ENCODE measurements at regions not wholly inside any gene's neighbourhood (a gene's known extent, or its start where the extent isn't known, plus 50 kb on each side); places are given as distances from the start of the nearest gene placed in this dataset.
A peak's percentile ranks its signal among the peaks of the same experiment; 100 is the strongest.

DNA sequence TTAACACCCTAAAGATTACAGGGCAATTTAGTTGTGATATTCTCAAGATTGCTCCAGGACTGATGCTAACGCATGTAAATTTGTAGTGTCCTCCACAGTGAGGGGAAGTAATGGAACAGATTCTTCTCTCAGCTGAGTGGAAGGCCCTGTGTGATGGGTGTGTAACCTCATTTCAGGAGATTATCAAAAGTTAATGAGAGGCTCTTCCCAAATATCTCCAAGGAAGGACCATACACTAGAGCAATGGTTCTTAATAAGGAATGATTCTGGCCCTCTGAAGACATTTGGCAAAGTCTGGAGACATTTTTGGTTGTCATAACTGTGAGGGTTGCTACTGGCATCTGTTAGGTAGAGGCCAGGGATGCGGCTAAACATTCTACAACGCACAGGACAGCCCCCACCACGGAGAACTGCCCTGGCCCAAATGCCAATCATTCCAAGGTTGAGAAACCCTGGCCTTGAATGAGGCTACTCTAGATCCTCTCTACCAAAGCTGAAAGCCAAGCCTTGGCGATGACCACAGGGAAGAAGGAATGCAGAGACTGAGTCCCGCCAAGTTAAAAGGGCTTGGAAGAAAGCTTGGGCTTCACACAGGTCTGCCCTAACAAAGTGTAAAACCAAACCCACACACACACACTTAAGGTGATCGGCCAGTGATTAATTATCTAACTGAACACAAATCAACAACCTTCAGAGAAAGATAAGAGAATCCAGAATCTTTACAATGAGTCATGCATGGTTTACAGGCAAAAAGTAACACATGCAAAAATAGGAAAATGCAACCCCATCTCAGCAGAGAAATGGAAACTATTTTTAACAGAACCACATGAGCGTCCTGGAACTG lies 135.8 kb downstream of the SYF2 start:
- Histone ChIP-seq H3K4me2 (ENCODE audit: extremely low read depth, insufficient read depth, low read length) (no peak overlapping the region), H2AFZ (ENCODE audit: low read length) (no peak overlapping the region), H3K4me1 (ENCODE audit: control insufficient read depth, extremely low read depth, insufficient read depth, low read length) (no peaks in the 10 kb centered on the region), H3K4me3 (replicated peaks in 1 of 4; ENCODE audit: control extremely low read depth in 1 of 4, insufficient read depth in 1 of 4, low read depth in 3 of 4, low read length in 4 of 4) (no peak overlapping the region), H3K36me3 (ENCODE audit: control insufficient read depth, insufficient read depth, low read length) (no peaks in the 10 kb centered on the region), H3K9ac (ENCODE audit: insufficient read depth, low read length) (no peak overlapping the region), H3K9me3 (ENCODE audit: control insufficient read depth, insufficient read depth, low read depth, low read length) (no peaks in the 10 kb centered on the region), H3K27me3 (ENCODE audit: control insufficient read depth, insufficient read depth, low read length) (peaks cover 6% of the 10 kb centered on the region), H4K20me1 (ENCODE audit: control insufficient read depth, extremely low read depth, insufficient read depth, low read length) (no peaks in the 10 kb centered on the region), H3K27ac (ENCODE audit: insufficient read depth, low read length) (no peak overlapping the region), H3K79me2 (ENCODE audit: control insufficient read depth, insufficient read depth, low read length) (no peaks in the 10 kb centered on the region)
- TF ChIP-seq EZH2 (IDR thresholded peaks at IDR 0.05; ENCODE audit: low read length, missing control alignments): no peak
- TF ChIP-seq CTCF (conservative IDR thresholded peaks at IDR 0.05 in 1 of 2, IDR thresholded peaks at IDR 0.05 in 1 of 2; ENCODE audit: low read depth in 1 of 2, low read length in 2 of 2): no peak
- DNase-seq (ENCODE audit: low read depth in 2 of 2): peak in 1 of 2 donors; percentile 92

- Histone ChIP-seq H3K36me3 (ENCODE audit: control insufficient read depth, insufficient read depth, low read length) (no peaks in the 10 kb centered on the region), H3K4me3 (replicated peaks in 1 of 4; ENCODE audit: control extremely low read depth in 1 of 4, insufficient read depth in 1 of 4, low read depth in 3 of 4, low read length in 4 of 4) (no peak overlapping the region), H3K79me2 (ENCODE audit: control insufficient read depth, insufficient read depth, low read length) (no peaks in the 10 kb centered on the region), H3K27me3 (ENCODE audit: control insufficient read depth, insufficient read depth, low read length) (peaks cover 6% of the 10 kb centered on the region), H4K20me1 (ENCODE audit: control insufficient read depth, extremely low read depth, insufficient read depth, low read length) (no peaks in the 10 kb centered on the region), H3K4me1 (ENCODE audit: control insufficient read depth, extremely low read depth, insufficient read depth, low read length) (no peaks in the 10 kb centered on the region), H3K4me2 (ENCODE audit: extremely low read depth, insufficient read depth, low read length) (no peak overlapping the region), H2AFZ (ENCODE audit: low read length) (no peak overlapping the region), H3K9me3 (ENCODE audit: control insufficient read depth, insufficient read depth, low read depth, low read length) (no peaks in the 10 kb centered on the region), H3K27ac (ENCODE audit: insufficient read depth, low read length) (no peak overlapping the region), H3K9ac (ENCODE audit: insufficient read depth, low read length) (no peak overlapping the region)
- peak in 1 of 2 donors; percentile 26 for DNase-seq (ENCODE audit: low read depth in 2 of 2)
- TF ChIP-seq CTCF (conservative IDR thresholded peaks at IDR 0.05 in 1 of 2, IDR thresholded peaks at IDR 0.05 in 1 of 2; ENCODE audit: low read depth in 1 of 2, low read length in 2 of 2) (no peak), EZH2 (IDR thresholded peaks at IDR 0.05; ENCODE audit: low read length, missing control alignments) (no peak)
Measured at GRCh38 chr1:25095635-25096200, 136.6 kb downstream of the SYF2 start.

- no peak overlapping the region for H2AFZ ChIP-seq (ENCODE audit: low read length)
- peaks cover 6% of the 10 kb centered on the region for H3K27me3 ChIP-seq (ENCODE audit: control insufficient read depth, insufficient read depth, low read length)
- no peak overlapping the region for H3K4me2 ChIP-seq (ENCODE audit: extremely low read depth, insufficient read depth, low read length)
- no peak overlapping the region for H3K27ac ChIP-seq (ENCODE audit: insufficient read depth, low read length)
- no peaks in the 10 kb centered on the region for H3K36me3 ChIP-seq (ENCODE audit: control insufficient read depth, insufficient read depth, low read length)
- TF ChIP-seq EZH2 (IDR thresholded peaks at IDR 0.05; ENCODE audit: low read length, missing control alignments): no peak
- TF ChIP-seq CTCF (conservative IDR thresholded peaks at IDR 0.05 in 1 of 2, IDR thresholded peaks at IDR 0.05 in 1 of 2; ENCODE audit: low read depth in 1 of 2, low read length in 2 of 2): no peak
- no peak overlapping the region for H3K4me3 ChIP-seq (replicated peaks in 1 of 4; ENCODE audit: control extremely low read depth in 1 of 4, insufficient read depth in 1 of 4, low read depth in 3 of 4, low read length in 4 of 4)
- DNase-seq (ENCODE audit: low read depth in 2 of 2): no peak
- H3K9me3 ChIP-seq (ENCODE audit: control insufficient read depth, insufficient read depth, low read depth, low read length): no peaks in the 10 kb centered on the region
- no peaks in the 10 kb centered on the region for H3K79me2 ChIP-seq (ENCODE audit: control insufficient read depth, insufficient read depth, low read length)
- H3K4me1 ChIP-seq (ENCODE audit: control insufficient read depth, extremely low read depth, insufficient read depth, low read length): no peaks in the 10 kb centered on the region
- H3K9ac ChIP-seq (ENCODE audit: insufficient read depth, low read length): no peak overlapping the region
- no peaks in the 10 kb centered on the region for H4K20me1 ChIP-seq (ENCODE audit: control insufficient read depth, extremely low read depth, insufficient read depth, low read length)
Measured at GRCh38 chr1:25094995-25095394, 137.3 kb downstream of the SYF2 start.
